Prostate gland (tissue), 2 donors: ENCODE measurements at regions not wholly inside any gene's neighbourhood (a gene's known extent, or its start where the extent isn't known, plus 50 kb on each side); places are given as distances from the start of the nearest gene placed in this dataset.

Source experiments
- DNase-seq: peaks from one replicate; pipeline ENCODE4 v3.0.0-alpha.2; 2019; ENCODE audit warnings: low spot score
- H3K27ac ChIP-seq, 2 donors: fragments of 200-600 bp; sonication (generic); 2 replicates each; pipeline ENCODE4 v1.5.1; 2017 to 2019
- H3K27me3 ChIP-seq: fragments of 200-600 bp; sonication (generic); replicated peaks from 2 replicates; pipeline ENCODE4 v1.5.1; 2019; ENCODE audit not compliant: insufficient read depth
- H3K36me3 ChIP-seq, 2 donors: fragments of 200-600 bp; sonication (generic); 1 replicate in 1 of 2; 2 replicates in 1 of 2; pipeline versions ENCODE4 v1.5.1 to v1.8.1; 2017 to 2019
- H3K4me1 ChIP-seq: fragments of 200-600 bp; sonication (generic); replicated peaks from 2 replicates; pipeline ENCODE4 v1.5.1; 2019
- H3K4me3 ChIP-seq, 2 donors: fragments of 200-600 bp; sonication (generic); 2 replicates each; pipeline ENCODE4 v1.5.1; 2017 to 2019
- H3K9me3 ChIP-seq: fragments of 200-600 bp; sonication (generic); 2 replicates; pipeline ENCODE4 v1.5.1; 2017
- CTCF ChIP-seq, 4 experiments: fragments of 200-600 bp in 2 of 4; fragments of 450-650 bp in 2 of 4; sonication (generic) in 2 of 4; IDR thresholded peaks; 1 replicate in 3 of 4; 2 replicates in 1 of 4; pipeline ENCODE4 v1.5.1; 2016 to 2019; ENCODE audit warnings: antibody characterized with exemption in 4 of 4, mild to moderate bottlenecking in 2 of 4, moderate library complexity in 2 of 4
- POLR2A ChIP-seq: fragments of 450-650 bp; IDR thresholded peaks from one replicate; pipeline ENCODE4 v1.6.1; 2016; ENCODE audit warnings: antibody characterized with exemption, mild to moderate bottlenecking
- POLR2AphosphoS5 ChIP-seq: sonication (generic); formaldehyde crosslinking; IDR thresholded peaks from one replicate; pipeline ENCODE4 v1.6.1; 2017; ENCODE audit warnings: antibody characterized with exemption
- WGBS: methylation state at CpG from one replicate; pipeline ENCODE4 v1.1.5; 2018; 5-methylcytosine and 5-hydroxymethylcytosine counted together
- intact Hi-C: fragments of 100-400 bp; cut with DNase I; formaldehyde crosslinking; loops from one replicate; pipeline ENCODE4 v1.14.2; 2022

- intact Hi-C loops, result no loop called here
- no peaks in the 10 kb centered on the region for H3K4me1 ChIP-seq
- TF ChIP-seq CTCF (IDR thresholded peaks at IDR 0.05), result no peak
- no peak for TF ChIP-seq POLR2AphosphoS5
- no peak for TF ChIP-seq POLR2A
- no peaks in the 10 kb centered on the region for H3K27me3 ChIP-seq
- H3K36me3 ChIP-seq, result no peaks in the 10 kb centered on the region
- no peak for DNase-seq
- no peaks in the 10 kb centered on the region for H3K9me3 ChIP-seq
- no peak overlapping the region for H3K4me3 ChIP-seq
- H3K27ac ChIP-seq, result no peak overlapping the region
- 9% methylated on average over 2 of the region's 2 CpGs for WGBS
These were observed 62.2 kb downstream of the SPANXN3 start for GRCh38 chrX:143455046-143455445.

- no peak overlapping the region for H3K4me3 ChIP-seq
- no peak overlapping the region for H3K27ac ChIP-seq
- H3K4me1 ChIP-seq, result no peaks in the 10 kb centered on the region
- H3K27me3 ChIP-seq, result no peaks in the 10 kb centered on the region
- TF ChIP-seq CTCF (IDR thresholded peaks at IDR 0.05) (no peak), POLR2A (no peak), POLR2AphosphoS5 (no peak)
- WGBS, result 15% methylated on average over 7 of the region's 7 CpGs
- no peaks in the 10 kb centered on the region for H3K9me3 ChIP-seq
- no peak for DNase-seq
- no peaks in the 10 kb centered on the region for H3K36me3 ChIP-seq
- intact Hi-C loops, result no loop called here
These were observed 79.8 kb downstream of the SPANXN3 start for GRCh38 chrX:143437439-143437838.

DNA sequence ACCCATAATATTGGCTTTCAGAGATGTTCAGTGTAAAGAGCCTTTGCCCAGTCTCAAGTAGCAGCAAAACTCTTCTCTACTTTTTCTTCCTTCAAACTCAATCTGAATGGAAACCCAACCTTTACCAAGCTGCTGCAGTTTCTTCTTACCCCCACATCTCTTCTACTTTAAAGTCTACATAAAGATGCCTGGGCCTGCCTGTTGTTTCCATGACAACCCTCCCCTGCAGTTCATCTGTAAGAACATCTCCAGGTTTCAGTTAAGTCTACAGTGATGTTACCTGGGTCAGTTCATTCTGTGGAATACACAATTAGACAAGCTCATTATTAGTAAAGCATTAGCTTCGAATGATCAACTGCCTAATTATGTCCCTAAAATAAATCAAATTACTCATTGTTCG lies 81.4 kb downstream of the SPANXN3 start:
- H3K27me3 ChIP-seq, result no peaks in the 10 kb centered on the region
- intact Hi-C loops, result loop anchor here (2.0 kb wide), 1 partner anchor 15 kb away; no protein-coding TSS in a partner anchor
- H3K36me3 ChIP-seq, result no peaks in the 10 kb centered on the region
- 81% methylated on average over 2 of the region's 2 CpGs for WGBS
- no peaks in the 10 kb centered on the region for H3K4me1 ChIP-seq
- DNase-seq, result no peak
- TF ChIP-seq POLR2A (no peak), CTCF (IDR thresholded peaks at IDR 0.05) (no peak), POLR2AphosphoS5 (no peak)
- no peaks in the 10 kb centered on the region for H3K9me3 ChIP-seq
- H3K4me3 ChIP-seq, result no peak overlapping the region
- H3K27ac ChIP-seq, result no peak overlapping the region

- intact Hi-C loops, result no loop called here
- H3K4me1 ChIP-seq, result no peaks in the 10 kb centered on the region
- WGBS, result 14% methylated on average over 2 of the region's 4 CpGs
- DNase-seq, result no peak
- no peaks in the 10 kb centered on the region for H3K36me3 ChIP-seq
- H3K27ac ChIP-seq, result no peak overlapping the region
- no peaks in the 10 kb centered on the region for H3K9me3 ChIP-seq
- no peak for TF ChIP-seq POLR2AphosphoS5
- TF ChIP-seq CTCF (IDR thresholded peaks at IDR 0.05), result no peak
- TF ChIP-seq POLR2A, result no peak
- no peak overlapping the region for H3K4me3 ChIP-seq
- H3K27me3 ChIP-seq, result no peaks in the 10 kb centered on the region
These were observed 87.5 kb downstream of the SPANXN3 start for GRCh38 chrX:143429811-143430210.

GRCh38 chrX:143429131-143429530 lies 88.1 kb downstream of the SPANXN3 start:
- intact Hi-C loops, result no loop called here
- H3K4me1 ChIP-seq, result no peaks in the 10 kb centered on the region
- no peak overlapping the region for H3K4me3 ChIP-seq
- H3K27ac ChIP-seq, result no peak overlapping the region
- H3K36me3 ChIP-seq, result no peaks in the 10 kb centered on the region
- H3K27me3 ChIP-seq, result no peaks in the 10 kb centered on the region
- no peak for DNase-seq
- 88% methylated on average over 5 of the region's 5 CpGs for WGBS
- no peak for TF ChIP-seq POLR2A
- TF ChIP-seq POLR2AphosphoS5, result no peak
- TF ChIP-seq CTCF (IDR thresholded peaks at IDR 0.05), result no peak
- H3K9me3 ChIP-seq, result no peaks in the 10 kb centered on the region
